ENCODE measurements at regions not wholly inside any gene's neighbourhood (a gene's known extent, or its start where the extent isn't known, plus 50 kb on each side); places are given as distances from the start of the nearest gene placed in this dataset.

- Mint-ChIP-seq H3K4me1 (no peaks in the 10 kb centered on the region), H3K27me3 (no peaks in the 10 kb centered on the region), H3K9me3 (ENCODE audit: insufficient read depth) (peaks cover 3% of the 10 kb centered on the region), H3K27ac (no peak overlapping the region), H3K4me3 (no peak overlapping the region)
- no peak for ATAC-seq (ENCODE audit: low read depth)
- CTCF ChIA-PET, result no interaction called here
- 57% methylated on average over 1 of the region's 1 CpG for WGBS (ENCODE audit: insufficient coverage)
- intact Hi-C loops (cut with micrococcal nuclease), result no loop called here
- H3K4me1 ChIP-seq (ENCODE audit: control insufficient read depth in 2 of 2, insufficient read depth in 2 of 2, low read length in 2 of 2), result no peaks in the 10 kb centered on the region
- no peaks in the 10 kb centered on the region for H3K36me3 ChIP-seq (replicated peaks in 1 of 2; ENCODE audit: control extremely low read depth in 1 of 2, control insufficient read depth in 1 of 2, extremely low read depth in 1 of 2, insufficient read depth in 2 of 2, low read length in 1 of 2)
- no peak overlapping the region for H3K4me2 ChIP-seq (replicated peaks; ENCODE audit: low read depth, low read length, poor library complexity, severe bottlenecking)
- no peak for TF ChIP-seq CTCF (IDR thresholded peaks at IDR 0.05)
- no peak for TF ChIP-seq EZH2 (IDR thresholded peaks at IDR 0.05; ENCODE audit: borderline replicate concordance, insufficient read depth, low read depth, low read length, poor library complexity, severe bottlenecking)
- no peak overlapping the region for H2AFZ ChIP-seq (ENCODE audit: insufficient read depth, low read depth, low read length, poor library complexity, severe bottlenecking)
- no peak overlapping the region for H3K4me3 ChIP-seq (ENCODE audit: control extremely low read depth in 1 of 5, extremely low read depth in 1 of 5, insufficient read depth in 1 of 5, low read depth in 2 of 5, low read length in 4 of 5)
- no peaks in the 10 kb centered on the region for H4K20me1 ChIP-seq (ENCODE audit: control insufficient read depth, insufficient read depth, low read length, poor library complexity, severe bottlenecking)
- POLR2A ChIA-PET, result no interaction called here
- H3K79me2 ChIP-seq (ENCODE audit: control insufficient read depth, insufficient read depth, low read length), result no peaks in the 10 kb centered on the region
- no peak for DNase-seq
- no peaks in the 10 kb centered on the region for H3K9me3 ChIP-seq (ENCODE audit: control extremely low read depth in 1 of 3, control insufficient read depth in 2 of 3, insufficient read depth in 1 of 3, low read length in 2 of 3)
- no peaks in the 10 kb centered on the region for H3K27me3 ChIP-seq (replicated peaks in 1 of 4; ENCODE audit: control extremely low read depth in 1 of 4, control insufficient read depth in 3 of 4, insufficient read depth in 4 of 4, low read length in 3 of 4)
- H3K27ac ChIP-seq (ENCODE audit: low read length in 2 of 2), result no peak overlapping the region
- no peak overlapping the region for H3K9ac ChIP-seq (ENCODE audit: low read length)
Observed at GRCh38 chr13:84749126-84749525, 866.9 kb upstream of the SLITRK1 start.

GRCh38 chr13:84745051-84745551 is 862.8 kb upstream of the SLITRK1 start:
- ChIA-PET CTCF (no interaction called here), POLR2A (no interaction called here)
- no peak overlapping the region for H3K4me2 ChIP-seq (replicated peaks; ENCODE audit: low read depth, low read length, poor library complexity, severe bottlenecking)
- no peaks in the 10 kb centered on the region for H3K4me1 ChIP-seq (ENCODE audit: control insufficient read depth in 2 of 2, insufficient read depth in 2 of 2, low read length in 2 of 2)
- no peak overlapping the region for H3K9ac ChIP-seq (ENCODE audit: low read length)
- H3K27me3 ChIP-seq (replicated peaks in 1 of 4; ENCODE audit: control extremely low read depth in 1 of 4, control insufficient read depth in 3 of 4, insufficient read depth in 4 of 4, low read length in 3 of 4), result no peaks in the 10 kb centered on the region
- Mint-ChIP-seq H3K4me1 (no peaks in the 10 kb centered on the region), H3K4me3 (no peak overlapping the region), H3K9me3 (ENCODE audit: insufficient read depth) (peaks cover 3% of the 10 kb centered on the region), H3K27ac (no peak overlapping the region), H3K27me3 (no peaks in the 10 kb centered on the region)
- H3K79me2 ChIP-seq (ENCODE audit: control insufficient read depth, insufficient read depth, low read length), result no peaks in the 10 kb centered on the region
- H3K36me3 ChIP-seq (replicated peaks in 1 of 2; ENCODE audit: control extremely low read depth in 1 of 2, control insufficient read depth in 1 of 2, extremely low read depth in 1 of 2, insufficient read depth in 2 of 2, low read length in 1 of 2), result no peaks in the 10 kb centered on the region
- no peak for TF ChIP-seq EZH2 (IDR thresholded peaks at IDR 0.05; ENCODE audit: borderline replicate concordance, insufficient read depth, low read depth, low read length, poor library complexity, severe bottlenecking)
- no peak for TF ChIP-seq CTCF (IDR thresholded peaks at IDR 0.05)
- ATAC-seq (ENCODE audit: low read depth) (no peak), DNase-seq (no peak)
- intact Hi-C loops (cut with micrococcal nuclease), result no loop called here
- H2AFZ ChIP-seq (ENCODE audit: insufficient read depth, low read depth, low read length, poor library complexity, severe bottlenecking), result no peak overlapping the region
- no peaks in the 10 kb centered on the region for H3K9me3 ChIP-seq (ENCODE audit: control extremely low read depth in 1 of 3, control insufficient read depth in 2 of 3, insufficient read depth in 1 of 3, low read length in 2 of 3)
- 67% methylated on average over 1 of the region's 5 CpGs for WGBS (ENCODE audit: insufficient coverage)
- no peak overlapping the region for H3K4me3 ChIP-seq (ENCODE audit: control extremely low read depth in 1 of 5, extremely low read depth in 1 of 5, insufficient read depth in 1 of 5, low read depth in 2 of 5, low read length in 4 of 5)
- H4K20me1 ChIP-seq (ENCODE audit: control insufficient read depth, insufficient read depth, low read length, poor library complexity, severe bottlenecking), result no peaks in the 10 kb centered on the region
- H3K27ac ChIP-seq (ENCODE audit: low read length in 2 of 2), result no peak overlapping the region

Measured in B cell (primary cell).